H1 (cell line): ENCODE measurements at regions not wholly inside any gene's neighbourhood (a gene's known extent, or its start where the extent isn't known, plus 50 kb on each side); places are given as distances from the start of the nearest gene placed in this dataset.
"Not testable (repeated sequence)": the region's sequence is repeated elsewhere in the genome, so short reads cannot be mapped to it uniquely, and the experiment has no call there.

Experiments used
- CTCF ChIA-PET: fragments of 300-600 bp; sonication (Branson Sonifier 250); formaldehyde crosslinking; loops from one replicate; lab custom pipeline; 2021; ENCODE audit not compliant: partially characterized antibody; lab: Charles Lee
- POLR2A ChIA-PET: fragments of 300-600 bp; sonication (Branson Sonifier 250); formaldehyde crosslinking; loops from one replicate; lab custom pipeline; 2021; ENCODE audit warnings: inconsistent platforms; ENCODE audit not compliant: partially characterized antibody; lab: Charles Lee
- DNase-seq, 2 experiments: peaks; one replicate each; pipeline versions ENCODE4 v3.0.0 to v3.0.0-alpha.2; 2010 to 2022; ENCODE audit warnings: low spot score in 2 of 2, low read depth in 1 of 2, mixed read lengths in 1 of 2
- FAIRE-seq: peaks from 2 replicates; lab custom pipeline; 2011; peaks lifted over from hg19 to GRCh38; lab: Jason Lieb, UNC
- H2AFZ ChIP-seq: 2 replicates; pipeline ENCODE4 v1.8.1; 2012; ENCODE audit warnings: low read length, inconsistent platforms
- H2AK5ac ChIP-seq: 2 replicates; pipeline ENCODE4 v1.6.1; 2013; ENCODE audit warnings: low read depth, low read length
- H2BK120ac ChIP-seq: replicated peaks from 2 replicates; pipeline ENCODE3; 2013; ENCODE audit warnings: low read depth, low read length, inconsistent platforms
- H2BK12ac ChIP-seq: 2 replicates; pipeline ENCODE4 v1.6.1; 2013; ENCODE audit warnings: low read depth, low read length
- H2BK15ac ChIP-seq: 2 replicates; pipeline ENCODE4 v1.6.1; 2013; ENCODE audit warnings: low read length
- H2BK20ac ChIP-seq: 2 replicates; pipeline ENCODE4 v1.6.1; 2013; ENCODE audit warnings: low read length
- H2BK5ac ChIP-seq: 2 replicates; pipeline ENCODE4 v1.6.1; 2013; ENCODE audit warnings: low read depth, low read length
- H3K14ac ChIP-seq: 2 replicates; pipeline ENCODE4 v1.6.1; 2013; ENCODE audit warnings: inconsistent platforms; ENCODE audit not compliant: insufficient read length
- H3K18ac ChIP-seq: 2 replicates; pipeline ENCODE4 v1.6.1; 2013; ENCODE audit warnings: low read length; ENCODE audit errors: extremely low read depth
- H3K23ac ChIP-seq: 2 replicates; pipeline ENCODE4 v1.6.1; 2013; ENCODE audit warnings: inconsistent platforms; ENCODE audit not compliant: insufficient read length
- H3K23me2 ChIP-seq: 2 replicates; pipeline ENCODE4 v1.6.1; 2013; ENCODE audit warnings: low read depth, low read length
- H3K27ac ChIP-seq: 2 replicates; pipeline ENCODE4 v1.6.1; 2011; ENCODE audit warnings: low read depth, low read length, inconsistent platforms
- H3K27me3 ChIP-seq, 4 experiments: replicated peaks in 1 of 4; 1 replicate in 1 of 4; 2 replicates in 3 of 4; pipeline versions ENCODE4 v1.6.1 to v1.8.1; 2011 to 2013; ENCODE audit warnings: low read length in 3 of 4, mild to moderate bottlenecking in 3 of 4, inconsistent platforms in 2 of 4, mixed read lengths in 2 of 4, moderate library complexity in 1 of 4; ENCODE audit not compliant: control insufficient read depth in 3 of 4, insufficient read depth in 3 of 4; ENCODE audit errors: extremely low read depth in 1 of 4
- H3K36me3 ChIP-seq, 4 experiments: 2 replicates each; pipeline versions ENCODE4 v1.6.1 to v1.8.1; 2011 to 2013; ENCODE audit warnings: mild to moderate bottlenecking in 4 of 4, low read length in 3 of 4, moderate library complexity in 2 of 4, control low read depth in 1 of 4, inconsistent platforms in 1 of 4; ENCODE audit not compliant: insufficient read depth in 4 of 4, control insufficient read depth in 2 of 4
- H3K4ac ChIP-seq: replicated peaks from 2 replicates; pipeline ENCODE3; 2013; ENCODE audit warnings: low read length, low read depth, mixed read lengths, inconsistent platforms; ENCODE audit not compliant: insufficient read length
- H3K4me1 ChIP-seq, 4 experiments: replicated peaks in 1 of 4; 1 replicate in 1 of 4; 2 replicates in 3 of 4; pipeline versions ENCODE4 v1.6.1 to v1.8.1; 2011 to 2013; ENCODE audit warnings: low read length in 3 of 4, inconsistent platforms in 2 of 4, mixed read lengths in 1 of 4; ENCODE audit not compliant: insufficient read depth in 4 of 4, control insufficient read depth in 3 of 4
- H3K4me2 ChIP-seq, 2 experiments: 2 replicates each; pipeline versions ENCODE4 v1.6.1 to v1.8.1; 2011 to 2013; ENCODE audit warnings: low read depth in 2 of 2, low read length in 2 of 2, control low read depth in 1 of 2, inconsistent platforms in 1 of 2, mild to moderate bottlenecking in 1 of 2; ENCODE audit not compliant: insufficient read depth in 1 of 2
- H3K4me3 ChIP-seq, 4 experiments: fragments of 200-600, 300-600 bp in 1 of 4; sonication (generic), shearing (Covaris generic), sonication (Bioruptor Twin) in 1 of 4; 2 replicates each; pipeline versions ENCODE4 v1.5.1 to v1.8.1; 2011 to 2016; ENCODE audit warnings: low read length in 4 of 4, low read depth in 3 of 4, control low read depth in 2 of 4, inconsistent platforms in 2 of 4, mild to moderate bottlenecking in 2 of 4, mixed read lengths in 1 of 4, moderate library complexity in 1 of 4; ENCODE audit not compliant: insufficient read depth in 2 of 4; ENCODE audit errors: extremely low read depth in 1 of 4
- H3K56ac ChIP-seq: replicated peaks from 2 replicates; pipeline ENCODE3; 2013; ENCODE audit warnings: low read depth, mild to moderate bottlenecking, mixed read lengths, low read length, inconsistent platforms; ENCODE audit not compliant: insufficient read length
- H3K79me1 ChIP-seq: 2 replicates; pipeline ENCODE4 v1.6.1; 2013; ENCODE audit warnings: low read depth, low read length, control low read depth
- H3K79me2 ChIP-seq, 2 experiments: 2 replicates each; pipeline versions ENCODE4 v1.6.1 to v1.8.1; 2012 to 2013; ENCODE audit warnings: low read length in 2 of 2, mild to moderate bottlenecking in 2 of 2, inconsistent platforms in 1 of 2; ENCODE audit not compliant: insufficient read depth in 2 of 2, control insufficient read depth in 1 of 2
- H3K9ac ChIP-seq, 4 experiments: replicated peaks in 1 of 4; 1 replicate in 1 of 4; 2 replicates in 3 of 4; pipeline versions ENCODE4 v1.6.1 to v1.8.1; 2011 to 2013; ENCODE audit warnings: low read depth in 3 of 4, low read length in 3 of 4, control low read depth in 2 of 4, mild to moderate bottlenecking in 2 of 4, moderate library complexity in 2 of 4, inconsistent platforms in 1 of 4; ENCODE audit errors: extremely low read depth in 1 of 4
- H3K9me3 ChIP-seq, 2 experiments: 2 replicates each; pipeline versions ENCODE4 v1.6.1 to v1.8.1; 2012 to 2013; ENCODE audit warnings: mild to moderate bottlenecking in 2 of 2, moderate library complexity in 2 of 2, control low read depth in 1 of 2, inconsistent platforms in 1 of 2, low read depth in 1 of 2, low read length in 1 of 2, mixed read lengths in 1 of 2; ENCODE audit not compliant: insufficient read depth in 2 of 2
- H4K20me1 ChIP-seq, 2 experiments: replicated peaks in 1 of 2; 2 replicates each; pipeline versions ENCODE3 to v1.8.1; 2011 to 2013; ENCODE audit warnings: inconsistent platforms in 2 of 2, low read length in 2 of 2, mild to moderate bottlenecking in 1 of 2; ENCODE audit not compliant: insufficient read depth in 2 of 2, control insufficient read depth in 1 of 2
- H4K5ac ChIP-seq: 2 replicates; pipeline ENCODE4 v1.6.1; 2013; ENCODE audit warnings: low read length, low read depth, mixed read lengths, inconsistent platforms; ENCODE audit not compliant: insufficient read length
- H4K8ac ChIP-seq: 2 replicates; pipeline ENCODE4 v1.8.0; 2013; ENCODE audit warnings: mild to moderate bottlenecking, moderate library complexity, low read length, inconsistent platforms; ENCODE audit not compliant: insufficient read depth; ENCODE audit errors: extremely low read depth
- H4K91ac ChIP-seq: replicated peaks from 2 replicates; pipeline ENCODE3; 2013; ENCODE audit warnings: low read length, mixed read lengths, inconsistent platforms; ENCODE audit not compliant: insufficient read length
- WGBS, 2 experiments: shearing (Covaris generic) in 1 of 2; methylation state at CpG; one replicate each; pipeline versions ENCODE4 v1.1.6 to v1.1.7; 2013 to 2015; ENCODE audit warnings: low lambda C conversion rate in 2 of 2, mixed read lengths in 2 of 2, inconsistent platforms in 1 of 2, low coverage in 1 of 2, missing lambda C conversion rate in 1 of 2; ENCODE audit not compliant: insufficient replicate concordance in 2 of 2, insufficient coverage in 1 of 2, insufficient read length in 1 of 2; ENCODE audit errors: extremely low coverage in 1 of 2, missing lambda C conversion rate in 1 of 2; 5-methylcytosine and 5-hydroxymethylcytosine counted together

GRCh38 chr4:66270356-66270755 lies 600.1 kb upstream of the EPHA5 start:
- H4K91ac ChIP-seq, H3K79me2 ChIP-seq, H4K8ac ChIP-seq, FAIRE-seq, H2BK15ac ChIP-seq, H3K79me1 ChIP-seq, H3K18ac ChIP-seq, H4K20me1 ChIP-seq, H3K56ac ChIP-seq, H3K27ac ChIP-seq, CTCF ChIA-PET, POLR2A ChIA-PET, H2AK5ac ChIP-seq, H3K36me3 ChIP-seq, H2BK120ac ChIP-seq, H2BK5ac ChIP-seq, H3K4me2 ChIP-seq, H3K4me1 ChIP-seq, H2AFZ ChIP-seq, H3K4me3 ChIP-seq, H3K23ac ChIP-seq, H3K9ac ChIP-seq, H3K14ac ChIP-seq, H3K9me3 ChIP-seq, H3K4ac ChIP-seq, H3K27me3 ChIP-seq, H2BK12ac ChIP-seq, DNase-seq, H2BK20ac ChIP-seq, H4K5ac ChIP-seq, H3K23me2 ChIP-seq: not testable (repeated sequence)
- WGBS, 2 experiments, result 78% methylated on average over 2 of the region's 2 CpGs; no CpG with 5 or more reads in 1 of the 2 experiments
